SK-N-SH (cell line): ENCODE measurements at regions not wholly inside any gene's neighbourhood (a gene's known extent, or its start where the extent isn't known, plus 50 kb on each side); places are given as distances from the start of the nearest gene placed in this dataset.

Experiments used
- CTCF ChIA-PET: fragments of 300-600, 350-600 bp; formaldehyde crosslinking; extraction: SDS; loops from one replicate; lab custom pipeline; 2021; lab: Yijun Ruan, JAX
- POLR2A ChIA-PET: fragments of 350-600 bp; sonication (Branson Sonifier 250); formaldehyde crosslinking; extraction: SDS; loops from one replicate; lab custom pipeline; 2020; ENCODE audit warnings: antibody characterized with exemption, inconsistent platforms; lab: Yijun Ruan, JAX
- DNase-seq: peaks from one replicate; pipeline ENCODE4 v3.0.0; 2012
- H2AFZ ChIP-seq: fragments of 200-600 bp; sonication (generic); 2 replicates; pipeline ENCODE4 v1.8.1; 2016; ENCODE audit warnings: antibody characterized with exemption, mild to moderate bottlenecking, low read depth
- H3F3A ChIP-seq: fragments of 200-600 bp; sonication (generic); replicated peaks from 2 replicates; pipeline ENCODE3; 2016; ENCODE audit warnings: antibody characterized with exemption, mild to moderate bottlenecking; ENCODE audit not compliant: insufficient read depth
- H3K27ac ChIP-seq, 2 experiments: fragments of 200-500 bp in 1 of 2; fragments of 200-600 bp in 1 of 2; sonication (Bioruptor generic) in 1 of 2; sonication (generic), shearing (Covaris generic) in 1 of 2; 2 replicates each; pipeline versions ENCODE4 v1.5.1 to v1.6.1; 2014 to 2016; ENCODE audit warnings: low read depth in 2 of 2, inconsistent platforms in 1 of 2, low read length in 1 of 2, mild to moderate bottlenecking in 1 of 2, mixed read lengths in 1 of 2
- H3K27me3 ChIP-seq: fragments of 200-600 bp; sonication (generic), shearing (Covaris generic); 2 replicates; pipeline ENCODE4 v1.6.1; 2016; ENCODE audit warnings: mixed run types; ENCODE audit not compliant: insufficient read depth
- H3K36me3 ChIP-seq, 2 experiments: fragments of 200-500 bp in 1 of 2; fragments of 200-600 bp in 1 of 2; sonication (Bioruptor generic) in 1 of 2; sonication (generic) in 1 of 2; replicated peaks in 1 of 2; 2 replicates each; pipeline versions ENCODE3 to v1.5.1; 2014 to 2016; ENCODE audit warnings: low read length in 1 of 2, mild to moderate bottlenecking in 1 of 2; ENCODE audit not compliant: insufficient read depth in 2 of 2, control insufficient read depth in 1 of 2
- H3K4me1 ChIP-seq, 2 experiments: fragments of 200-500 bp in 1 of 2; fragments of 200-600 bp in 1 of 2; sonication (Bioruptor generic) in 1 of 2; sonication (generic), shearing (Covaris generic) in 1 of 2; 2 replicates each; pipeline versions ENCODE4 v1.5.1 to v1.6.1; 2014 to 2016; ENCODE audit warnings: low read depth in 1 of 2, low read length in 1 of 2, mixed run types in 1 of 2; ENCODE audit not compliant: insufficient read depth in 2 of 2, control insufficient read depth in 1 of 2
- H3K4me2 ChIP-seq: fragments of 200-600 bp; sonication (generic), shearing (Covaris generic); 2 replicates; pipeline ENCODE4 v1.6.1; 2017; ENCODE audit warnings: mixed run types
- H3K4me3 ChIP-seq, 2 experiments: fragments of 200-500 bp in 1 of 2; fragments of 200-600 bp in 1 of 2; sonication (Bioruptor generic) in 1 of 2; sonication (generic), shearing (Covaris generic) in 1 of 2; 2 replicates each; pipeline versions ENCODE4 v1.5.1 to v1.8.1; 2014 to 2016; ENCODE audit warnings: low read depth in 2 of 2, inconsistent platforms in 1 of 2, low read length in 1 of 2, mild to moderate bottlenecking in 1 of 2, mixed read lengths in 1 of 2, moderate library complexity in 1 of 2
- H3K79me2 ChIP-seq: fragments of 200-600 bp; sonication (generic); 2 replicates; pipeline ENCODE4 v1.8.1; 2017; ENCODE audit warnings: mild to moderate bottlenecking; ENCODE audit not compliant: insufficient read depth
- H3K9ac ChIP-seq: fragments of 200-600 bp; sonication (generic); 2 replicates; pipeline ENCODE4 v1.6.1; 2017; ENCODE audit warnings: mixed run types
- H3K9me2 ChIP-seq: fragments of 200-600 bp; sonication (generic); 2 replicates; pipeline ENCODE4 v1.6.1; 2017; ENCODE audit warnings: mixed run types
- H3K9me3 ChIP-seq: fragments of 200-600 bp; sonication (generic); 2 replicates; pipeline ENCODE4 v1.6.1; 2017; ENCODE audit warnings: mixed run types, mild to moderate bottlenecking, moderate library complexity
- H4K20me1 ChIP-seq: fragments of 200-600 bp; sonication (generic); 2 replicates; pipeline ENCODE4 v1.6.1; 2017; ENCODE audit warnings: mild to moderate bottlenecking, mixed run types; ENCODE audit not compliant: insufficient read depth
- FOXJ3 ChIP-seq: sonication (generic); formaldehyde crosslinking; IDR thresholded peaks from 2 replicates; pipeline ENCODE4 v1.5.1; 2020; ENCODE audit warnings: mild to moderate bottlenecking, missing genetic modification reagents
- WGBS: methylation state at CpG from one replicate; pipeline ENCODE4 v1.1.6; 2017; ENCODE audit warnings: low lambda C conversion rate; 5-methylcytosine and 5-hydroxymethylcytosine counted together
- TF ChIP-seq, protein P1 (sequence below): fragments of 150-350 bp; IDR thresholded peaks from 2 replicates; pipeline ENCODE4 v1.6.1; 2016; ENCODE audit warnings: mild to moderate bottlenecking, low read depth, low read length
- TF ChIP-seq, protein P2 (sequence below): IDR thresholded peaks from 2 replicates; pipeline ENCODE4; 2012

DNA sequence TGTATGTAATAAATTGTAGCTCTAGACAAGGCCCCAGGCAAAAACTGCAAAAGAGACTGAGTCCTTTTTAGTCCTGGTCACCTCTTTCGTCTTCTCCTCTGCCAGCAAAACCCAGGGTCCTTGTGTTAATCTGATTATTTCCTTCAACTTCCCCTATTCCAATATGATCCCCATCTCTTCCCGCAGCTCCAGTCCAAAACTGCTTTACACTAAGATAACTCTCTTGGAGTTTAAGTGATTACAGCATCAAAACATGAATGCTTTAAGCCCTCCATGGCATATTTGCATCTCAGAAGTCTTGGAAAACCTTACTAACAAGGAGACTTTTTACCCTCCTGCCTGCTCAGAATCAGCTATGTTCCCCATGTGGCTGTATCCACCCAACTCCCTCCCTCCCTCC, 59.3 kb downstream of the MAGEA1 start:
- TF ChIP-seq, protein P1, sequence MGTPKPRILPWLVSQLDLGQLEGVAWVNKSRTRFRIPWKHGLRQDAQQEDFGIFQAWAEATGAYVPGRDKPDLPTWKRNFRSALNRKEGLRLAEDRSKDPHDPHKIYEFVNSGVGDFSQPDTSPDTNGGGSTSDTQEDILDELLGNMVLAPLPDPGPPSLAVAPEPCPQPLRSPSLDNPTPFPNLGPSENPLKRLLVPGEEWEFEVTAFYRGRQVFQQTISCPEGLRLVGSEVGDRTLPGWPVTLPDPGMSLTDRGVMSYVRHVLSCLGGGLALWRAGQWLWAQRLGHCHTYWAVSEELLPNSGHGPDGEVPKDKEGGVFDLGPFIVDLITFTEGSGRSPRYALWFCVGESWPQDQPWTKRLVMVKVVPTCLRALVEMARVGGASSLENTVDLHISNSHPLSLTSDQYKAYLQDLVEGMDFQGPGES: no peak
- TF ChIP-seq FOXJ3 (CRISPR knock-in tag): no peak
- TF ChIP-seq, protein P2, sequence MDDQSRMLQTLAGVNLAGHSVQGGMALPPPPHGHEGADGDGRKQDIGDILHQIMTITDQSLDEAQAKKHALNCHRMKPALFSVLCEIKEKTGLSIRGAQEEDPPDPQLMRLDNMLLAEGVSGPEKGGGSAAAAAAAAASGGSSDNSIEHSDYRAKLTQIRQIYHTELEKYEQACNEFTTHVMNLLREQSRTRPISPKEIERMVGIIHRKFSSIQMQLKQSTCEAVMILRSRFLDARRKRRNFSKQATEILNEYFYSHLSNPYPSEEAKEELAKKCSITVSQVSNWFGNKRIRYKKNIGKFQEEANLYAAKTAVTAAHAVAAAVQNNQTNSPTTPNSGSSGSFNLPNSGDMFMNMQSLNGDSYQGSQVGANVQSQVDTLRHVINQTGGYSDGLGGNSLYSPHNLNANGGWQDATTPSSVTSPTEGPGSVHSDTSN: no peak
- TF ChIP-seq, all 33 proteins: peak for 0
- no peak overlapping the region for H3K27ac ChIP-seq
- WGBS: 3% methylated on average over 2 of the region's 2 CpGs

More for the DNA sequence above, 59.3 kb downstream of the MAGEA1 start:
- no peaks in the 10 kb centered on the region for H3F3A ChIP-seq
- no peak overlapping the region for H3K4me2 ChIP-seq
- DNase-seq: no peak
- no peaks in the 10 kb centered on the region for H3K9me3 ChIP-seq
- H3K79me2 ChIP-seq: no peaks in the 10 kb centered on the region
- no peaks in the 10 kb centered on the region for H3K9me2 ChIP-seq
- POLR2A ChIA-PET: no interaction called here
- H3K27me3 ChIP-seq: peaks cover 21% of the 10 kb centered on the region; the same call in 1 of the 2 replicates
- H3K4me1 ChIP-seq: no peaks in the 10 kb centered on the region
- no peaks in the 10 kb centered on the region for H3K36me3 ChIP-seq
- no peaks in the 10 kb centered on the region for H4K20me1 ChIP-seq
- H3K4me3 ChIP-seq: no peak overlapping the region
- no peak overlapping the region for H3K9ac ChIP-seq
- H2AFZ ChIP-seq: no peak overlapping the region
- CTCF ChIA-PET: interaction anchor here (1.1 kb wide), 1 partner anchor 206 kb away, joined by 3 read pairs; no protein-coding TSS in a partner anchor
